Trophoblast cell (in vitro differentiated cells and primary cell): ENCODE measurements at regions not wholly inside any gene's neighbourhood (a gene's known extent, or its start where the extent isn't known, plus 50 kb on each side); places are given as distances from the start of the nearest gene placed in this dataset.
A peak's percentile ranks its signal among the peaks of the same experiment; 100 is the strongest.

ENCODE experiments used
- DNase-seq, 2 donors: peaks; one replicate each; pipeline ENCODE4 v3.0.0-alpha.2; 2016
- H2AFZ ChIP-seq: 2 replicates; pipeline ENCODE4 v1.6.1; 2013; ENCODE audit warnings: low read length, moderate library complexity, mild to moderate bottlenecking; ENCODE audit not compliant: insufficient read depth, poor library complexity
- H2AK5ac ChIP-seq: 2 replicates; pipeline ENCODE4 v1.6.1; 2013; ENCODE audit warnings: mild to moderate bottlenecking, low read length
- H2BK120ac ChIP-seq: 2 replicates; pipeline ENCODE4 v1.6.1; 2013; ENCODE audit warnings: low read length, mild to moderate bottlenecking, moderate library complexity; ENCODE audit not compliant: insufficient read depth, poor library complexity
- H2BK12ac ChIP-seq: 2 replicates; pipeline ENCODE4 v1.6.1; 2013; ENCODE audit warnings: mild to moderate bottlenecking, low read length, moderate library complexity
- H2BK5ac ChIP-seq: 2 replicates; pipeline ENCODE4 v1.6.1; 2013; ENCODE audit warnings: low read length, low read depth, moderate library complexity, mild to moderate bottlenecking; ENCODE audit not compliant: poor library complexity
- H3K14ac ChIP-seq: 2 replicates; pipeline ENCODE4 v1.6.1; 2013; ENCODE audit warnings: mild to moderate bottlenecking, low read length
- H3K18ac ChIP-seq: 2 replicates; pipeline ENCODE4 v1.6.1; 2013; ENCODE audit warnings: mild to moderate bottlenecking, low read length
- H3K23ac ChIP-seq: 2 replicates; pipeline ENCODE4 v1.6.1; 2013; ENCODE audit warnings: low read length
- H3K27ac ChIP-seq: 2 replicates; pipeline ENCODE4 v1.5.1; 2013; ENCODE audit warnings: low read depth, mild to moderate bottlenecking, inconsistent platforms, low read length, moderate library complexity
- H3K27me3 ChIP-seq: 2 replicates; pipeline ENCODE4 v1.6.1; 2013; ENCODE audit warnings: inconsistent platforms, mild to moderate bottlenecking, low read length, moderate library complexity; ENCODE audit not compliant: insufficient read depth
- H3K36me3 ChIP-seq, 2 experiments: 1 replicate in 1 of 2; 2 replicates in 1 of 2; pipeline ENCODE4 v1.6.1; 2013; ENCODE audit warnings: low read length in 2 of 2, mild to moderate bottlenecking in 2 of 2, moderate library complexity in 1 of 2; ENCODE audit not compliant: insufficient read depth in 2 of 2, control insufficient read depth in 1 of 2
- H3K4ac ChIP-seq: 2 replicates; pipeline ENCODE4 v1.6.1; 2013; ENCODE audit warnings: low read depth, mild to moderate bottlenecking, low read length, moderate library complexity
- H3K4me1 ChIP-seq, 2 experiments: 1 replicate in 1 of 2; 2 replicates in 1 of 2; pipeline ENCODE4 v1.6.1; 2013; ENCODE audit warnings: low read length in 2 of 2, mild to moderate bottlenecking in 2 of 2, moderate library complexity in 1 of 2; ENCODE audit not compliant: insufficient read depth in 2 of 2, control insufficient read depth in 1 of 2
- H3K4me2 ChIP-seq: 2 replicates; pipeline ENCODE4 v1.6.1; 2013; ENCODE audit warnings: inconsistent platforms, mild to moderate bottlenecking, low read length, moderate library complexity
- H3K4me3 ChIP-seq: 2 replicates; pipeline ENCODE4 v1.5.1; 2013; ENCODE audit warnings: mild to moderate bottlenecking, low read depth, low read length, inconsistent platforms
- H3K79me1 ChIP-seq: one replicate; pipeline ENCODE4 v1.6.1; 2013; ENCODE audit warnings: low read length
- H3K79me2 ChIP-seq: 2 replicates; pipeline ENCODE4 v1.6.1; 2013; ENCODE audit warnings: low read length, mild to moderate bottlenecking; ENCODE audit not compliant: control insufficient read depth, insufficient read depth, poor library complexity
- H3K9ac ChIP-seq: 2 replicates; pipeline ENCODE4 v1.6.1; 2013; ENCODE audit warnings: mild to moderate bottlenecking, low read length
- H3K9me3 ChIP-seq: 2 replicates; pipeline ENCODE4 v1.6.1; 2013; ENCODE audit warnings: low read depth, mild to moderate bottlenecking, control low read depth, inconsistent platforms, low read length; ENCODE audit not compliant: insufficient read depth
- H4K12ac ChIP-seq: 2 replicates; pipeline ENCODE4 v1.6.1; 2013; ENCODE audit warnings: low read depth, mild to moderate bottlenecking, low read length, moderate library complexity
- H4K8ac ChIP-seq: 2 replicates; pipeline ENCODE4 v1.6.1; 2013; ENCODE audit warnings: low read depth, mild to moderate bottlenecking, low read length, moderate library complexity
- H4K91ac ChIP-seq: one replicate; pipeline ENCODE4 v1.6.1; 2013; ENCODE audit warnings: low read depth, mild to moderate bottlenecking, low read length, moderate library complexity
- WGBS: extraction: QIAGEN DNeasy Blood & Tissue Kit; methylation state at CpG from one replicate; pipeline ENCODE4 v1.1.7; 2013; ENCODE audit warnings: missing lambda C conversion rate; ENCODE audit not compliant: insufficient read length, insufficient coverage; ENCODE audit errors: extremely low coverage; 5-methylcytosine and 5-hydroxymethylcytosine counted together

- H3K4ac ChIP-seq = no peak overlapping the region
- no peak overlapping the region for H2AFZ ChIP-seq
- H3K14ac ChIP-seq = no peak overlapping the region
- no peaks in the 10 kb centered on the region for H3K9me3 ChIP-seq
- H4K91ac ChIP-seq = no peak overlapping the region
- WGBS = no CpG with 5 or more reads among the region's 4 CpGs
- H3K4me2 ChIP-seq = no peak overlapping the region
- DNase-seq = no peak
- H2AK5ac ChIP-seq = no peak overlapping the region
- H3K4me1 ChIP-seq = peaks cover 4 to 7% of the 10 kb centered on the region in 2 experiments
- no peak overlapping the region for H3K4me3 ChIP-seq
- H2BK120ac ChIP-seq = no peak overlapping the region
- no peaks in the 10 kb centered on the region for H3K36me3 ChIP-seq
- H3K18ac ChIP-seq = no peak overlapping the region
- H3K27me3 ChIP-seq = no peaks in the 10 kb centered on the region
- H4K8ac ChIP-seq = no peak overlapping the region
- H2BK12ac ChIP-seq = no peak overlapping the region
- H3K79me1 ChIP-seq = no peaks in the 10 kb centered on the region
- no peaks in the 10 kb centered on the region for H3K79me2 ChIP-seq
- no peak overlapping the region for H3K27ac ChIP-seq
- H3K23ac ChIP-seq = no peak overlapping the region
- H4K12ac ChIP-seq = no peak overlapping the region
- no peak overlapping the region for H2BK5ac ChIP-seq
- H3K9ac ChIP-seq = no peak overlapping the region
Measured at GRCh38 chr5:159619826-159620225, 289.5 kb upstream of the IL12B start.

- no peaks in the 10 kb centered on the region for H3K36me3 ChIP-seq
- no peak overlapping the region for H2BK5ac ChIP-seq
- no peak overlapping the region for H3K4me3 ChIP-seq
- no CpG with 5 or more reads among the region's 5 CpGs for WGBS
- peak overlapping the region; percentile 9 for H3K9ac ChIP-seq
- no peak overlapping the region for H3K4ac ChIP-seq
- no peak overlapping the region for H3K14ac ChIP-seq
- no peak overlapping the region for H4K91ac ChIP-seq
- H4K8ac ChIP-seq = no peak overlapping the region
- H2BK12ac ChIP-seq = no peak overlapping the region
- no peak overlapping the region for H4K12ac ChIP-seq
- peaks cover 4 to 7% of the 10 kb centered on the region in 2 experiments for H3K4me1 ChIP-seq
- DNase-seq = peak; percentile 5 to 53
- no peak overlapping the region for H3K18ac ChIP-seq
- H3K79me2 ChIP-seq = no peaks in the 10 kb centered on the region
- H3K23ac ChIP-seq = no peak overlapping the region
- H2BK120ac ChIP-seq = no peak overlapping the region
- no peak overlapping the region for H3K27ac ChIP-seq
- no peaks in the 10 kb centered on the region for H3K79me1 ChIP-seq
- H3K9me3 ChIP-seq = no peaks in the 10 kb centered on the region
- H2AFZ ChIP-seq = no peak overlapping the region
- no peak overlapping the region for H2AK5ac ChIP-seq
- H3K4me2 ChIP-seq = no peak overlapping the region
- H3K27me3 ChIP-seq = no peaks in the 10 kb centered on the region
Measured at GRCh38 chr5:159620853-159621540, 290.7 kb upstream of the IL12B start.

- H3K27ac ChIP-seq = no peak overlapping the region
- H4K91ac ChIP-seq = no peak overlapping the region
- H2AFZ ChIP-seq = no peak overlapping the region
- H2BK12ac ChIP-seq = no peak overlapping the region
- H3K23ac ChIP-seq = no peak overlapping the region
- no peak overlapping the region for H3K18ac ChIP-seq
- H3K14ac ChIP-seq = no peak overlapping the region
- no peaks in the 10 kb centered on the region for H3K79me1 ChIP-seq
- no peak for DNase-seq
- no peak overlapping the region for H3K4ac ChIP-seq
- no CpG with 5 or more reads among the region's 1 CpG for WGBS
- H4K8ac ChIP-seq = no peak overlapping the region
- no peak overlapping the region for H3K4me3 ChIP-seq
- no peaks in the 10 kb centered on the region for H3K4me1 ChIP-seq
- H3K79me2 ChIP-seq = no peaks in the 10 kb centered on the region
- H2AK5ac ChIP-seq = no peak overlapping the region
- no peak overlapping the region for H2BK5ac ChIP-seq
- no peaks in the 10 kb centered on the region for H3K36me3 ChIP-seq
- no peaks in the 10 kb centered on the region for H3K27me3 ChIP-seq
- H3K4me2 ChIP-seq = no peak overlapping the region
- H4K12ac ChIP-seq = no peak overlapping the region
- H3K9ac ChIP-seq = no peak overlapping the region
- H2BK120ac ChIP-seq = no peak overlapping the region
- H3K9me3 ChIP-seq = no peaks in the 10 kb centered on the region
Measured at GRCh38 chr5:159628703-159629102, 287.6 kb upstream of the ADRA1B start.

GRCh38 chr5:159629158-159629557 lies 287.1 kb upstream of the ADRA1B start:
- DNase-seq = no peak
- Histone ChIP-seq H4K12ac (no peak overlapping the region), H2AFZ (no peak overlapping the region), H3K79me1 (no peaks in the 10 kb centered on the region), H4K8ac (no peak overlapping the region), H3K79me2 (no peaks in the 10 kb centered on the region), H3K27me3 (no peaks in the 10 kb centered on the region), H3K23ac (no peak overlapping the region), H2BK5ac (no peak overlapping the region), H4K91ac (no peak overlapping the region), H3K4me1 (no peaks in the 10 kb centered on the region), H3K9me3 (no peaks in the 10 kb centered on the region), H3K36me3 (no peaks in the 10 kb centered on the region), H3K27ac (no peak overlapping the region), H3K4me3 (no peak overlapping the region), H3K18ac (no peak overlapping the region), H2AK5ac (no peak overlapping the region), H3K4me2 (no peak overlapping the region), H2BK12ac (no peak overlapping the region), H3K4ac (no peak overlapping the region), H3K9ac (no peak overlapping the region), H3K14ac (no peak overlapping the region), H2BK120ac (no peak overlapping the region)
- no CpG with 5 or more reads among the region's 3 CpGs for WGBS
